GM19043 (cell line): ENCODE measurements at regions not wholly inside any gene's neighbourhood (a gene's known extent, or its start where the extent isn't known, plus 50 kb on each side); places are given as distances from the start of the nearest gene placed in this dataset.
"Not testable (repeated sequence)": the region's sequence is repeated elsewhere in the genome, so short reads cannot be mapped to it uniquely, and the experiment has no call there.

Experiments
- ATAC-seq: cut with Tn5 transposase; IDR thresholded peaks from one replicate; pipeline ENCODE4 v1.9.1; 2021; ENCODE audit warnings: low read depth; ENCODE audit not compliant: unreplicated experiment

- no peak for ATAC-seq
Measured at GRCh38 chrX:7542587-7543380, 300.2 kb upstream of the VCX start.

GRCh38 chrX:7522860-7523259 lies 320.1 kb upstream of the VCX start:
- no peak for ATAC-seq

- ATAC-seq: no peak
Measured at GRCh38 chrX:7515681-7516413, 327.1 kb upstream of the VCX start.

- ATAC-seq: no peak
Measured at GRCh38 chrX:7514871-7515599, 327.9 kb upstream of the VCX start.

GRCh38 chrX:7512845-7513244 lies 330.1 kb upstream of the VCX start:
- ATAC-seq: no peak

GRCh38 chrX:7503251-7503650 lies 339.7 kb upstream of the VCX start:
- no peak for ATAC-seq

- no peak for ATAC-seq
Measured at GRCh38 chrX:7500386-7500785, 342.6 kb upstream of the VCX start.

GRCh38 chrX:7486505-7486904 lies 338.6 kb upstream of the PUDP start:
- ATAC-seq: no peak

- ATAC-seq: no peak
Measured at GRCh38 chrX:7485061-7485460, 337.1 kb upstream of the PUDP start.

GRCh38 chrX:7480721-7481120 lies 332.8 kb upstream of the PUDP start:
- ATAC-seq: no peak

- no peak for ATAC-seq
Measured at GRCh38 chrX:7462110-7462509, 314.2 kb upstream of the PUDP start.

GRCh38 chrX:7461051-7461450 lies 313.1 kb upstream of the PUDP start:
- not testable (repeated sequence) for ATAC-seq

- no peak for ATAC-seq
Measured at GRCh38 chrX:7447801-7448499, 300.0 kb upstream of the PUDP start.

- no peak for ATAC-seq
Measured at GRCh38 chrX:7446815-7447214, 298.9 kb upstream of the PUDP start.

- ATAC-seq: peak; percentile 96
Measured at GRCh38 chrX:7444967-7445366, 297.0 kb upstream of the PUDP start.

GRCh38 chrX:7441586-7441985 lies 293.6 kb upstream of the PUDP start:
- ATAC-seq: no peak

- ATAC-seq: no peak
Measured at GRCh38 chrX:7435822-7436221, 287.9 kb upstream of the PUDP start.

GRCh38 chrX:7432901-7433300 lies 284.9 kb upstream of the PUDP start:
- no peak for ATAC-seq

GRCh38 chrX:7420717-7421116 lies 272.8 kb upstream of the PUDP start:
- no peak for ATAC-seq

GRCh38 chrX:7414753-7415152 lies 266.8 kb upstream of the PUDP start:
- ATAC-seq: no peak

- ATAC-seq: no peak
Measured at GRCh38 chrX:7412840-7413239, 264.9 kb upstream of the PUDP start.
